ENCODE measurements at regions not wholly inside any gene's neighbourhood (a gene's known extent, or its start where the extent isn't known, plus 50 kb on each side); places are given as distances from the start of the nearest gene placed in this dataset.
"Not testable (repeated sequence)": the region's sequence is repeated elsewhere in the genome, so short reads cannot be mapped to it uniquely, and the experiment has no call there.

GRCh38 chrY:3037471-3037870 is 102.3 kb downstream of the ZFY start:
- DNase-seq (ENCODE audit: low read depth in 2 of 2): no peak

GRCh38 chrY:3040415-3040814 is 105.2 kb downstream of the ZFY start:
- DNase-seq (ENCODE audit: low read depth in 2 of 2): no peak

- no peak for DNase-seq (ENCODE audit: low read depth in 2 of 2)
Observed at GRCh38 chrY:3041985-3042384, 106.8 kb downstream of the ZFY start.

GRCh38 chrY:3042901-3043300 is 107.7 kb downstream of the ZFY start:
- DNase-seq (ENCODE audit: low read depth in 2 of 2): no peak

- DNase-seq (ENCODE audit: low read depth in 2 of 2): no peak
Observed at GRCh38 chrY:3045048-3045447, 109.9 kb downstream of the ZFY start.

GRCh38 chrY:3055496-3055895 is 120.3 kb downstream of the ZFY start:
- not testable (repeated sequence) for DNase-seq (ENCODE audit: low read depth in 2 of 2)

- not testable (repeated sequence) for DNase-seq (ENCODE audit: low read depth in 2 of 2)
Observed at GRCh38 chrY:3058342-3058741, 123.2 kb downstream of the ZFY start.

GRCh38 chrY:3060671-3061070 is 125.5 kb downstream of the ZFY start:
- not testable (repeated sequence) for DNase-seq (ENCODE audit: low read depth in 2 of 2)

GRCh38 chrY:3088149-3088548 is 153.0 kb downstream of the ZFY start:
- not testable (repeated sequence) for DNase-seq (ENCODE audit: low read depth in 2 of 2)

GRCh38 chrY:3108674-3109073 is 173.5 kb downstream of the ZFY start:
- not testable (repeated sequence) for DNase-seq (ENCODE audit: low read depth in 2 of 2)

GRCh38 chrY:3120234-3120633 is 185.1 kb downstream of the ZFY start:
- DNase-seq (ENCODE audit: low read depth in 2 of 2): not testable (repeated sequence)

GRCh38 chrY:3120716-3121115 is 185.5 kb downstream of the ZFY start:
- not testable (repeated sequence) for DNase-seq (ENCODE audit: low read depth in 2 of 2)

GRCh38 chrY:3123482-3123881 is 188.3 kb downstream of the ZFY start:
- not testable (repeated sequence) for DNase-seq (ENCODE audit: low read depth in 2 of 2)

GRCh38 chrY:3171074-3171473 is 235.9 kb downstream of the ZFY start:
- DNase-seq (ENCODE audit: low read depth in 2 of 2): not testable (repeated sequence)

GRCh38 chrY:3195035-3195434 is 259.9 kb downstream of the ZFY start:
- not testable (repeated sequence) for DNase-seq (ENCODE audit: low read depth in 2 of 2)

- not testable (repeated sequence) for DNase-seq (ENCODE audit: low read depth in 2 of 2)
Observed at GRCh38 chrY:3202287-3202686, 267.1 kb downstream of the ZFY start.

GRCh38 chrY:3206733-3207132 is 271.6 kb downstream of the ZFY start:
- DNase-seq (ENCODE audit: low read depth in 2 of 2): not testable (repeated sequence)

GRCh38 chrY:3213183-3213582 is 278.0 kb downstream of the ZFY start:
- not testable (repeated sequence) for DNase-seq (ENCODE audit: low read depth in 2 of 2)

- not testable (repeated sequence) for DNase-seq (ENCODE audit: low read depth in 2 of 2)
Observed at GRCh38 chrY:3218134-3218533, 283.0 kb downstream of the ZFY start.

GRCh38 chrY:3218559-3218958 is 283.4 kb downstream of the ZFY start:
- not testable (repeated sequence) for DNase-seq (ENCODE audit: low read depth in 2 of 2)

- not testable (repeated sequence) for DNase-seq (ENCODE audit: low read depth in 2 of 2)
Observed at GRCh38 chrY:3262911-3263310, 316.0 kb upstream of the TGIF2LY start.

- not testable (repeated sequence) for DNase-seq (ENCODE audit: low read depth in 2 of 2)
Observed at GRCh38 chrY:3288063-3288462, 290.8 kb upstream of the TGIF2LY start.

- not testable (repeated sequence) for DNase-seq (ENCODE audit: low read depth in 2 of 2)
Observed at GRCh38 chrY:3297235-3297634, 281.6 kb upstream of the TGIF2LY start.

GRCh38 chrY:3319988-3320387 is 258.9 kb upstream of the TGIF2LY start:
- not testable (repeated sequence) for DNase-seq (ENCODE audit: low read depth in 2 of 2)

All from dermis microvascular lymphatic vessel endothelial cell (primary cell).